Right hindlimb (tissue), 1 donor: ENCODE measurements at regions not wholly inside any gene's neighbourhood (a gene's known extent, or its start where the extent isn't known, plus 50 kb on each side); places are given as distances from the start of the nearest gene placed in this dataset.
"Not testable (repeated sequence)": the region's sequence is repeated elsewhere in the genome, so short reads cannot be mapped to it uniquely, and the experiment has no call there.

Source experiments
- DNase-seq: peaks from one replicate; pipeline ENCODE4 v3.0.0-alpha.2; 2018

GRCh38 chr21:33993286-33994231 lies 78.0 kb upstream of the ATP5PO start:
- DNase-seq = no peak

GRCh38 chr21:33992412-33992811 lies 76.8 kb upstream of the ATP5PO start:
- DNase-seq = not testable (repeated sequence)

GRCh38 chr21:33991133-33991532 lies 75.5 kb upstream of the ATP5PO start:
- DNase-seq = no peak

- DNase-seq = no peak
These were observed 73.8 kb upstream of the ATP5PO start for GRCh38 chr21:33989440-33989839.

GRCh38 chr21:33988237-33989017 lies 72.8 kb upstream of the ATP5PO start:
- no peak for DNase-seq

- no peak for DNase-seq
These were observed 71.9 kb upstream of the ATP5PO start for GRCh38 chr21:33987461-33987860.

- no peak for DNase-seq
These were observed 69.8 kb upstream of the ATP5PO start for GRCh38 chr21:33985117-33986050.

GRCh38 chr21:33984021-33984481 lies 68.4 kb upstream of the ATP5PO start:
- no peak for DNase-seq

- DNase-seq = no peak
These were observed 65.9 kb upstream of the ATP5PO start for GRCh38 chr21:33981391-33982101.

- DNase-seq = no peak
These were observed 64.8 kb upstream of the ATP5PO start for GRCh38 chr21:33980276-33980916.

- no peak for DNase-seq
These were observed 63.0 kb upstream of the ATP5PO start for GRCh38 chr21:33978585-33978984.

- DNase-seq = no peak
These were observed 62.2 kb upstream of the ATP5PO start for GRCh38 chr21:33977721-33978369.

- DNase-seq = no peak
These were observed 61.6 kb upstream of the ATP5PO start for GRCh38 chr21:33977017-33977720.

- peak; percentile 75 for DNase-seq
These were observed 60.7 kb upstream of the ATP5PO start for GRCh38 chr21:33976082-33977016.

GRCh38 chr21:33975548-33976081 lies 60.0 kb upstream of the ATP5PO start:
- no peak for DNase-seq

- no peak for DNase-seq
These were observed 59.2 kb upstream of the ATP5PO start for GRCh38 chr21:33974513-33975468.

GRCh38 chr21:33973268-33973667 lies 57.7 kb upstream of the ATP5PO start:
- no peak for DNase-seq
